GM12878 (cell line): ENCODE measurements at regions not wholly inside any gene's neighbourhood (a gene's known extent, or its start where the extent isn't known, plus 50 kb on each side); places are given as distances from the start of the nearest gene placed in this dataset.

Experiments used
- ATAC-seq: fragments of 200-7000 bp; cut with Tn5 transposase; 3 replicates; pipeline ENCODE4 v1.9.1; 2020; ENCODE audit warnings: mild to moderate bottlenecking, moderate library complexity
- BruUV-seq: library from RNA; stranded (reverse); fragments of 400-500 nt; replicated peaks from 2 replicates; lab custom pipeline; 2021; lab: Mats Ljungman, UMichigan
- CTCF ChIA-PET: fragments of 300-600 bp; sonication (Branson Sonifier 250); formaldehyde crosslinking; extraction: SDS; loops from one replicate; lab custom pipeline; 2021; ENCODE audit warnings: inconsistent platforms; lab: Yijun Ruan, JAX
- POLR2A ChIA-PET: fragments of 350-600 bp; formaldehyde crosslinking; extraction: SDS; loops from one replicate; lab custom pipeline; 2021; ENCODE audit warnings: inconsistent platforms; lab: Charles Lee
- RAD21 ChIA-PET: fragments of 300-600 bp; sonication (Branson Sonifier 250); formaldehyde crosslinking; loops from one replicate; lab custom pipeline; 2023; ENCODE audit warnings: antibody characterized with exemption; ENCODE audit not compliant: unreplicated experiment; lab: Charles Lee
- SMC1A ChIA-PET: fragments of 300-600 bp; sonication (Branson Sonifier 250); formaldehyde crosslinking; loops from one replicate; lab custom pipeline; 2023; ENCODE audit not compliant: unreplicated experiment, uncharacterized antibody; lab: Charles Lee
- DNase-seq: peaks from one replicate; pipeline ENCODE4 v3.0.0-alpha.2; 2011; ENCODE audit warnings: low read depth, low spot score
- FAIRE-seq: peaks from 3 replicates; lab custom pipeline; 2011; peaks lifted over from hg19 to GRCh38; lab: Jason Lieb, UNC
- H2AFZ ChIP-seq: 2 replicates; pipeline ENCODE4 v1.6.0; 2011; ENCODE audit warnings: low read depth, low read length, control low read depth; ENCODE audit not compliant: control insufficient read depth
- H3K27ac ChIP-seq: 2 replicates; pipeline ENCODE4 v1.5.1; 2011; ENCODE audit warnings: control low read depth; ENCODE audit not compliant: control insufficient read depth, insufficient read depth
- H3K27me3 ChIP-seq, 2 experiments: replicated peaks in 1 of 2; 2 replicates each; pipeline versions ENCODE4 v1.6.0 to v1.6.1; 2011; ENCODE audit warnings: low read length in 1 of 2; ENCODE audit not compliant: control insufficient read depth in 2 of 2, insufficient read depth in 2 of 2
- H3K36me3 ChIP-seq, 2 experiments: 2 replicates each; pipeline ENCODE4 v1.5.1; 2011; ENCODE audit warnings: low read length in 1 of 2; ENCODE audit not compliant: control insufficient read depth in 2 of 2, insufficient read depth in 2 of 2
- H3K4me1 ChIP-seq: 2 replicates; pipeline ENCODE4 v1.6.1; 2011; ENCODE audit warnings: mild to moderate bottlenecking, low read length, moderate library complexity, mixed read lengths; ENCODE audit not compliant: control insufficient read depth, insufficient read depth
- H3K4me2 ChIP-seq: 2 replicates; pipeline ENCODE4 v1.6.0; 2011; ENCODE audit warnings: control low read depth; ENCODE audit not compliant: control insufficient read depth, insufficient read depth
- H3K4me3 ChIP-seq: fragments of 200-600 bp; sonication (generic); 2 replicates; pipeline ENCODE4 v1.5.1; 2016
- H3K79me2 ChIP-seq: 2 replicates; pipeline ENCODE4 v1.6.0; 2011; ENCODE audit warnings: low read length; ENCODE audit not compliant: control insufficient read depth, insufficient read depth
- H3K9ac ChIP-seq: 2 replicates; pipeline ENCODE4 v1.8.0; 2011; ENCODE audit warnings: low read length, control low read depth, mixed read lengths; ENCODE audit not compliant: control insufficient read depth, insufficient read depth
- H3K9me3 ChIP-seq: replicated peaks from 3 replicates; pipeline ENCODE4 v1.5.1; 2011; ENCODE audit warnings: mild to moderate bottlenecking, low read length; ENCODE audit not compliant: control insufficient read depth, insufficient read depth
- H4K20me1 ChIP-seq: 2 replicates; pipeline ENCODE4 v1.6.0; 2011; ENCODE audit not compliant: control insufficient read depth, insufficient read depth
- E2F8 ChIP-seq: fragments of 450-650 bp; IDR thresholded peaks from 2 replicates; pipeline ENCODE4 v1.6.1; 2018; ENCODE audit warnings: mild to moderate bottlenecking, low read depth, moderate library complexity; ENCODE audit not compliant: partially characterized antibody
- HDAC2 ChIP-seq: fragments of 200-600 bp; sonication (generic); IDR thresholded peaks from 2 replicates; pipeline ENCODE4 v1.6.1; 2017
- POLR2AphosphoS2 ChIP-seq: IDR thresholded peaks from 2 replicates; pipeline ENCODE4 v1.6.1; 2011; ENCODE audit warnings: low read depth, mild to moderate bottlenecking, low read length, improper control_type of control experiment, moderate library complexity
- RFX5 ChIP-seq: IDR thresholded peaks from 2 replicates; pipeline ENCODE4 v1.6.1; 2011; ENCODE audit warnings: low read depth, low read length, improper control_type of control experiment
- SRF ChIP-seq, 2 experiments: IDR thresholded peaks; 2 replicates each; pipeline ENCODE4 v1.6.1; 2011; ENCODE audit warnings: low read depth in 2 of 2, low read length in 2 of 2, mild to moderate bottlenecking in 1 of 2, moderate library complexity in 1 of 2
- TCF3 ChIP-seq: IDR thresholded peaks from 2 replicates; pipeline ENCODE4 v1.6.1; 2012; ENCODE audit warnings: low read depth, mild to moderate bottlenecking, low read length, borderline replicate concordance; ENCODE audit not compliant: insufficient read depth
- ZNF687 ChIP-seq: fragments of 450-650 bp; IDR thresholded peaks from 2 replicates; pipeline ENCODE4 v1.6.1; 2017; ENCODE audit warnings: mild to moderate bottlenecking, moderate library complexity
- WGBS: methylation state at CpG from one replicate; pipeline ENCODE4 v1.1.6; 2016; ENCODE audit warnings: low lambda C conversion rate; ENCODE audit not compliant: insufficient replicate concordance, insufficient coverage; ENCODE audit errors: missing lambda C conversion rate; 5-methylcytosine and 5-hydroxymethylcytosine counted together
- in situ Hi-C: fragments of 300-500 bp; cut with MboI; formaldehyde crosslinking; loops from 9 replicates; pipeline ENCODE4 v1.14.3; 2018; ENCODE audit warnings: mixed read lengths
- intact Hi-C: fragments of 100-400 bp; cut with micrococcal nuclease; formaldehyde crosslinking; loops from one replicate; pipeline ENCODE4 v1.14.2; 2022; ENCODE audit not compliant: unreplicated experiment
- TF ChIP-seq, protein P1 (sequence below): IDR thresholded peaks from 2 replicates; pipeline ENCODE4 v1.6.1; 2011; ENCODE audit warnings: low read depth, low read length, improper control_type of control experiment, borderline replicate concordance
- TF ChIP-seq, protein P2 (sequence below): fragments of 450-650 bp; IDR thresholded peaks from 2 replicates; pipeline ENCODE4 v1.6.1; 2017; ENCODE audit warnings: mild to moderate bottlenecking, low read depth, inconsistent platforms; ENCODE audit not compliant: poor library complexity, severe bottlenecking

DNA sequence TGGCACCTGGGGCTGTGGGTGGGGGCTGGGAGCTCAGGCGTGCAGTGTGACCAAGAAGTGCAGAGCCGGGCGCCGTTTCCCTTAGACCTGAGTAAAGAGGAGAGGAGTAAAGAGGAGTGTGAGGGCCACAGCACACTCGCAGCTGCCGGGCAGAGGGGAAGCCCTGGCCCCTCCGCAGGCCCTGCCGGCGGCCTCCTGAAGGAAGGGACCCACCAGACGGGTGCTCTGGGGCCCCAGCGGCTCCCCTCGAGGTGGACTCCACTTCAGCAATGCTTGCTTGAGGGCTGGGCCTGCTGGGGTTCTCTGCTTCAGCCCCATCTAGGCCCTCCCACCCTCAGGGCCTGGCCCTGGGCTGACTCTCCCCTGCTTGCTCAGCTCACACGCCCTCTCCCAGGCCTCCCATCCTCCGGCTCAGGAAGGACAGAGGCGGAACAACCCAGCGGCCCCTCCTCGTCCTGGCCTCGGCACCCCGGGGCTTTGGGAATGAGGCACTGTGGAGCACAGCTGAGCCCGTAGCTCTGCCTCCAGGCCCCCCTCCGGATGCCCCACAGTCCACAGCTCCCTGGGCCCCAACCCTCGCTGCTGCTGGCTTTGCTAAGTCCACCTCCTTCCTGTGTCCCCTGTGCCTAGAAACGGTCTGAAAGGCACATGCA is 1198.7 kb downstream of the BRD1 start (continued):
- TF ChIP-seq, protein P1, sequence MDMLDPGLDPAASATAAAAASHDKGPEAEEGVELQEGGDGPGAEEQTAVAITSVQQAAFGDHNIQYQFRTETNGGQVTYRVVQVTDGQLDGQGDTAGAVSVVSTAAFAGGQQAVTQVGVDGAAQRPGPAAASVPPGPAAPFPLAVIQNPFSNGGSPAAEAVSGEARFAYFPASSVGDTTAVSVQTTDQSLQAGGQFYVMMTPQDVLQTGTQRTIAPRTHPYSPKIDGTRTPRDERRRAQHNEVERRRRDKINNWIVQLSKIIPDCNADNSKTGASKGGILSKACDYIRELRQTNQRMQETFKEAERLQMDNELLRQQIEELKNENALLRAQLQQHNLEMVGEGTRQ = no peak

GRCh38 chr22:48627966-48628365 is 1199.7 kb downstream of the BRD1 start:
- ChIA-PET CTCF (no interaction called here), POLR2A (no interaction called here), RAD21 (no interaction called here), SMC1A (no interaction called here)
- in situ Hi-C loops = loop anchor here (5.0 kb wide), 1 partner anchor 51 kb away; no protein-coding TSS in a partner anchor
- ATAC-seq = no peak
- no peak overlapping the region for H3K4me2 ChIP-seq
- DNase-seq = no peak
- WGBS = 50% methylated on average over 12 of the region's 12 CpGs
- no peaks in the 10 kb centered on the region for H3K36me3 ChIP-seq
- H3K9ac ChIP-seq = no peak overlapping the region
- no peaks in the 10 kb centered on the region; the same call in 2 of the 3 replicates for H3K9me3 ChIP-seq
- H3K79me2 ChIP-seq = no peaks in the 10 kb centered on the region
- FAIRE-seq = no peak
- H2AFZ ChIP-seq = no peak overlapping the region
- no peak overlapping the region for H3K27ac ChIP-seq
- H3K27me3 ChIP-seq = no peaks in the 10 kb centered on the region
- intact Hi-C loops = no loop called here
- no TSS peak for BruUV-seq
- H3K4me1 ChIP-seq = no peaks in the 10 kb centered on the region
- no peaks in the 10 kb centered on the region for H4K20me1 ChIP-seq
- no peak overlapping the region for H3K4me3 ChIP-seq
- TF ChIP-seq ZNF687 (no peak), TCF3 (no peak), SRF (IDR thresholded peaks at IDR 0.05; ENCODE audit: low read depth in 2 of 2, low read length in 2 of 2) (no peak), E2F8 (no peak), POLR2AphosphoS2 (no peak), RFX5 (no peak), HDAC2 (no peak)
- TF ChIP-seq, protein P2, sequence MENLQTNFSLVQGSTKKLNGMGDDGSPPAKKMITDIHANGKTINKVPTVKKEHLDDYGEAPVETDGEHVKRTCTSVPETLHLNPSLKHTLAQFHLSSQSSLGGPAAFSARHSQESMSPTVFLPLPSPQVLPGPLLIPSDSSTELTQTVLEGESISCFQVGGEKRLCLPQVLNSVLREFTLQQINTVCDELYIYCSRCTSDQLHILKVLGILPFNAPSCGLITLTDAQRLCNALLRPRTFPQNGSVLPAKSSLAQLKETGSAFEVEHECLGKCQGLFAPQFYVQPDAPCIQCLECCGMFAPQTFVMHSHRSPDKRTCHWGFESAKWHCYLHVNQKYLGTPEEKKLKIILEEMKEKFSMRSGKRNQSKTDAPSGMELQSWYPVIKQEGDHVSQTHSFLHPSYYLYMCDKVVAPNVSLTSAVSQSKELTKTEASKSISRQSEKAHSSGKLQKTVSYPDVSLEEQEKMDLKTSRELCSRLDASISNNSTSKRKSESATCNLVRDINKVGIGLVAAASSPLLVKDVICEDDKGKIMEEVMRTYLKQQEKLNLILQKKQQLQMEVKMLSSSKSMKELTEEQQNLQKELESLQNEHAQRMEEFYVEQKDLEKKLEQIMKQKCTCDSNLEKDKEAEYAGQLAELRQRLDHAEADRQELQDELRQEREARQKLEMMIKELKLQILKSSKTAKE = no peak
